Lung (tissue), 11 donors: ENCODE measurements at regions not wholly inside any gene's neighbourhood (a gene's known extent, or its start where the extent isn't known, plus 50 kb on each side); places are given as distances from the start of the nearest gene placed in this dataset.

ENCODE experiments used
- ATAC-seq: fragments of 200-7000 bp; cut with Tn5 transposase; one replicate; pipeline ENCODE4 v1.9.1; 2020; ENCODE audit warnings: moderate number of reproducible peaks; ENCODE audit not compliant: insufficient read depth, low FRiP score
- DNase-seq, 3 donors: peaks; one replicate each; pipeline ENCODE4 v3.0.0-alpha.2; 2013 to 2017
- H3K27ac ChIP-seq, 2 donors: one replicate each; pipeline ENCODE4 v1.5.1; 2013; ENCODE audit warnings: mild to moderate bottlenecking in 2 of 2, moderate library complexity in 2 of 2, control low read depth in 1 of 2, inconsistent platforms in 1 of 2, low read depth in 1 of 2, low read length in 1 of 2
- H3K27me3 ChIP-seq, 3 donors: one replicate each; pipeline ENCODE4 v1.5.1; 2013; ENCODE audit warnings: low read length in 2 of 3; ENCODE audit not compliant: control insufficient read depth in 3 of 3, insufficient read depth in 3 of 3
- H3K36me3 ChIP-seq, 4 donors: one replicate each; pipeline ENCODE4 v1.5.1; 2013; ENCODE audit warnings: low read length in 4 of 4, mild to moderate bottlenecking in 1 of 4, moderate library complexity in 1 of 4; ENCODE audit not compliant: control insufficient read depth in 4 of 4, insufficient read depth in 4 of 4
- H3K4me1 ChIP-seq, 5 donors: one replicate each; pipeline ENCODE4 v1.5.1; 2013; ENCODE audit warnings: low read length in 5 of 5, mild to moderate bottlenecking in 2 of 5, moderate library complexity in 1 of 5; ENCODE audit not compliant: control insufficient read depth in 5 of 5, insufficient read depth in 5 of 5
- H3K4me3 ChIP-seq: one replicate; pipeline ENCODE4 v1.5.1; 2013; ENCODE audit warnings: mild to moderate bottlenecking, control low read depth, moderate library complexity
- H3K9ac ChIP-seq, 2 donors: one replicate each; pipeline ENCODE4 v1.5.1; 2013; ENCODE audit warnings: low read length in 2 of 2, control low read depth in 1 of 2; ENCODE audit not compliant: insufficient read depth in 1 of 2
- H3K9me3 ChIP-seq, 4 donors: one replicate each; pipeline ENCODE4 v1.5.1; 2013; ENCODE audit warnings: low read length in 3 of 4, mild to moderate bottlenecking in 1 of 4, moderate library complexity in 1 of 4; ENCODE audit not compliant: control insufficient read depth in 4 of 4, insufficient read depth in 3 of 4
- CTCF ChIP-seq: IDR thresholded peaks from 2 replicates; pipeline ENCODE4 v1.5.1; 2012; ENCODE audit warnings: mild to moderate bottlenecking; ENCODE audit errors: control extremely low read depth, extremely low read depth
- WGBS, 2 donors: extraction: QIAGEN DNeasy Blood & Tissue Kit; methylation state at CpG; one replicate each; pipeline ENCODE4 v1.1.7; 2013; 5-methylcytosine and 5-hydroxymethylcytosine counted together
- donor health status: control.
- donor health status: control.
- donor health status: Bipolar disorder and iron deficiency.
- donor health status: healthy.
- donor health status: DM: yes; HTN: yes; CAD: no.

- no peak for ATAC-seq
- H3K4me1 ChIP-seq, result no peaks in the 10 kb centered on the region
- no peak overlapping the region for H3K4me3 ChIP-seq
- H3K9ac ChIP-seq, result no peak overlapping the region
- WGBS, 2 donors, result 85 to 89% methylated on average over 2 of the region's 2 CpGs
- TF ChIP-seq CTCF, result no peak
- peaks cover 0 to 2% (median 0%) of the 10 kb centered on the region in 4 donors for H3K9me3 ChIP-seq
- no peaks in the 10 kb centered on the region for H3K36me3 ChIP-seq
- no peaks in the 10 kb centered on the region for H3K27me3 ChIP-seq
- H3K27ac ChIP-seq, result no peak overlapping the region
- DNase-seq, result no peak
Measured at GRCh38 chr11:16685914-16686313, 52.5 kb upstream of the C11orf58 start.

GRCh38 chr11:16678466-16679116 lies 59.9 kb upstream of the C11orf58 start:
- H3K9me3 ChIP-seq, result peaks cover 0 to 3% (median 0%) of the 10 kb centered on the region in 4 donors
- no peak overlapping the region for H3K4me3 ChIP-seq
- H3K9ac ChIP-seq, result no peak overlapping the region
- DNase-seq, result no peak
- ATAC-seq, result no peak
- H3K36me3 ChIP-seq, result no peaks in the 10 kb centered on the region
- no peak for TF ChIP-seq CTCF
- H3K4me1 ChIP-seq, result no peaks in the 10 kb centered on the region
- no peak overlapping the region for H3K27ac ChIP-seq
- no peaks in the 10 kb centered on the region for H3K27me3 ChIP-seq
- WGBS, 2 donors, result 58 to 62% methylated on average over 7 of the region's 7 CpGs

GRCh38 chr11:16669799-16670415 lies 68.5 kb upstream of the C11orf58 start:
- Histone ChIP-seq H3K9me3 (peaks cover 0 to 9% (median 0%) of the 10 kb centered on the region in 4 donors), H3K36me3 (no peaks in the 10 kb centered on the region), H3K27me3 (no peaks in the 10 kb centered on the region), H3K4me1 (no peaks in the 10 kb centered on the region), H3K4me3 (no peak overlapping the region), H3K27ac (no peak overlapping the region), H3K9ac (no peak overlapping the region)
- no peak for DNase-seq
- no peak for TF ChIP-seq CTCF
- 76 to 90% methylated on average over 2 of the region's 2 CpGs for WGBS, 2 donors
- ATAC-seq, result no peak
